GM12872 (cell line): ENCODE measurements at regions not wholly inside any gene's neighbourhood (a gene's known extent, or its start where the extent isn't known, plus 50 kb on each side); places are given as distances from the start of the nearest gene placed in this dataset.

Source experiments
- TF ChIP-seq, protein P1 (sequence below): IDR thresholded peaks from 3 replicates; pipeline ENCODE4 v1.5.1; 2011; ENCODE audit warnings: low read depth, mild to moderate bottlenecking, low read length, moderate library complexity; ENCODE audit not compliant: insufficient read depth

DNA sequence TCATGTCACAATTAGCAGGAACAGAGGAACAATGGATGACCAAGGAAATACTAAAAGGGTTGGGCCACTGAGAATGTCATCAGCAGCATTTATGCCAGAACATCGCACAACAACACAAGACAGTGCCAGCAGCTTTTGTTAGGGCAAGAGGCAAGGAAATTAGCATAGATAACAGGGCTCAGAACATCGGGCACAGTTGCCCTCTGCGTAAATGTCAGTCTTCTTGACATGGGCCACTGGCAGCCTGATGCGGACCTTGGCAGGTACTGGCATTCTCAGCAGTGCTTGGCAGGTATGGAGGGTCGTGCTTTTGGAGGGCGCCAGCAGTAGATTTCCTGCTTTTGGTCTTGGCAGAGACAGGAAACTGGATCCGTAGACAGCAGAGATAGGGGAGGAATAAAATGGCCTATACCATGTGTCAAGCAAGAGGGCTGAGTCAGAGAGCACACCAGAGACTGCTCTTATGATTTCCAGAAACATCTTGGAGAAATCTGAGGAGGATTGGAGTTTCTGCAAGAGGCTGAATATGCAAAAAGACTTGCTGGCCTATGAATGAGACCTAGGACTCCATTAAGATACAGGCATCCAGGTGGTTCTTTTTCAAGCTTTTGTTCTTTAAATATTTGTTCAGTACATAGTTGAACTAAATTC lies 371.5 kb upstream of the MTPN start:
- TF ChIP-seq, protein P1, sequence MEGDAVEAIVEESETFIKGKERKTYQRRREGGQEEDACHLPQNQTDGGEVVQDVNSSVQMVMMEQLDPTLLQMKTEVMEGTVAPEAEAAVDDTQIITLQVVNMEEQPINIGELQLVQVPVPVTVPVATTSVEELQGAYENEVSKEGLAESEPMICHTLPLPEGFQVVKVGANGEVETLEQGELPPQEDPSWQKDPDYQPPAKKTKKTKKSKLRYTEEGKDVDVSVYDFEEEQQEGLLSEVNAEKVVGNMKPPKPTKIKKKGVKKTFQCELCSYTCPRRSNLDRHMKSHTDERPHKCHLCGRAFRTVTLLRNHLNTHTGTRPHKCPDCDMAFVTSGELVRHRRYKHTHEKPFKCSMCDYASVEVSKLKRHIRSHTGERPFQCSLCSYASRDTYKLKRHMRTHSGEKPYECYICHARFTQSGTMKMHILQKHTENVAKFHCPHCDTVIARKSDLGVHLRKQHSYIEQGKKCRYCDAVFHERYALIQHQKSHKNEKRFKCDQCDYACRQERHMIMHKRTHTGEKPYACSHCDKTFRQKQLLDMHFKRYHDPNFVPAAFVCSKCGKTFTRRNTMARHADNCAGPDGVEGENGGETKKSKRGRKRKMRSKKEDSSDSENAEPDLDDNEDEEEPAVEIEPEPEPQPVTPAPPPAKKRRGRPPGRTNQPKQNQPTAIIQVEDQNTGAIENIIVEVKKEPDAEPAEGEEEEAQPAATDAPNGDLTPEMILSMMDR = no peak

DNA sequence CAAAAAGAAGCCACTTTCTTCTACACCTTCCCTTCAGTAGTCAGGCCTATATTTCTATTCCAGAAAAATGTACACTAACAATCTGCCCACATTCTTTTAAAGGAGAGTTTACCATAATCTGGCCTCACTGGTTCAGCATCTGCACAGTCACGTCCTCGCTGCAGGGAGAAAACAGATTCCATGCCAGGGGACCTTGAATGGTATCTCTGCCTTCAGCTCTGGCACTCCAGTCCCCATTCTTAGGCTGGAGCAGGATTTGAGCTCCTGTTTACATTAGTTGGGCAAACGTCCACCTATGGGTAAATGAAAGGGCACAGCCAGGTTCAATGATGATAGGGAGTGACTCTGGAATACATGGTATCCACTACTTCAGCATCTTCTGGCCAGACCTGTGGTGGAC lies 371.0 kb upstream of the MTPN start:
- TF ChIP-seq, protein P1 = no peak

DNA sequence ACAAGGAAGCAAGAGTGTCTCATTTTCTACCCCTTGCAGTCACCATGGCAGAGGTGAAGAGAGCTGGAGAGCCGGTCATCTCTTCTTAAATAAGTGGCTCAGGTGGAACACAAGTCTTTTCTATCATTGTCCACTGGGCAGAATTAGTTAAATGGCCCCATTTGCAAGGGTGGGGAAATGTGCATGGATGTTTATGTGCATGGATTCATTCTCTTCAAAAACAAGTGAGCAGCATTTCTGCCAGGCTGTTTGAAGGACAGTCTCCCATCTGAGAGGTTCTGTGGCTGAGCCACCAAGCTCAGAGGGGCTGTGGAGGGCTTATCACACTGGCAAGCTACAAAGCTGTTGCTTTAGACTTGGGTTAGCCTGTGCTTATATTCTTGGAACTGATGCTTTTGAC lies 370.3 kb upstream of the MTPN start:
- TF ChIP-seq, protein P1 = no peak

DNA sequence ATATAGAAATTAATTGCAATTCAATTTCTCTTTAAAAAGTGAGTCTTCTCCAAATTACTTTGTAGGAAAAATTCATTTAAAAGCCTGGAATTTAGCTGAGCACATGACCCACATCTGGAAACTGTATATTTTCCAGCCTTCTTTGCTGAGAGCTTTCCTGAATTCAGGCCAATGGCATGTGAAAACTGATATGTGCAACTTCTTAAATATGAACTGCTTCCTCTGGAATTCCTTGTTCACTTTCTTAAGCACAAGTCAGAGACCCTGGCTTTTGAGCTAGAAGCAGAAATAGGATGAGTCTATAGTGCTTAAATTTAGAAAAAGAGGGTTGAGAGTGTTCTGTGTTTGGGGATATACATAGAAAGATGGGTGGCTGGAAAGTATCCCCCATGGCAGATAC lies 365.1 kb upstream of the MTPN start:
- TF ChIP-seq, protein P1 = no peak

DNA sequence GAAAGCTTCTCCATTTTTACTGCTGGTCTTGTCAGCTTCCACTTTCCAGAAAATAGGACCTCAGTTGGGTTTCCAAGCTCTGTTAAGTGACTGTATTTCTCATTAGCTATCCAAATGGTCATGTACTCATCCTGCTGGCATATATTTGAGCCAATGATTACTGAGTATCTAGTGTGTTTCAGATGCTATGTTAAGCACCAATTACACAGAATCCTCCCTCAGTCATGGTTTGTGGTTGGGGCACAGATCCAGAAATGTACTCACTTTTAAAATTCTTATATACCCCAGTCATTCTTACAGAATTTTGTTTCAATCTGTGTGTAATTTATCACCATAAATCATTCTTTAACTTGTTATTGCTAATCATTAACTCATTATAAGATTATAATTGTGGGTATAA lies 362.3 kb upstream of the MTPN start:
- TF ChIP-seq, protein P1 = no peak

DNA sequence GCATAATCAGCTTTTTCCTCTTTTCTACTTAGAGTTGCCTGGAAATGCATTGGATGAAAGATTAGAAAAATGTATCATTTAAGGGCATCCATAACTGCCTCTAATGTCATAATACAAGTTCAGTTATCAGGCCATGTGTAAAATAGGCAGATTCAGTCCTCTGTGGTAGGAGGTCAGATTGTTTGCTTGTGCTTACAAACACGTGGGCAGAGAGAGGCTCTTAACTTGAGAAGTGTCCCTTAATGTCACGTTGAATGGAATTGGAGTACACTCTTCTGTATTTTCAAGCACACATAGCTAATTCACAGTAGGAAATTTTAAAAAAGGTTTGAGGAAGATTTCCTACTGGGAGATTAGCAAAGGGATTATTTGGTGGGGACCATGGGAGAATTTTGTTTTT lies 359.8 kb upstream of the MTPN start:
- TF ChIP-seq, protein P1 = no peak

DNA sequence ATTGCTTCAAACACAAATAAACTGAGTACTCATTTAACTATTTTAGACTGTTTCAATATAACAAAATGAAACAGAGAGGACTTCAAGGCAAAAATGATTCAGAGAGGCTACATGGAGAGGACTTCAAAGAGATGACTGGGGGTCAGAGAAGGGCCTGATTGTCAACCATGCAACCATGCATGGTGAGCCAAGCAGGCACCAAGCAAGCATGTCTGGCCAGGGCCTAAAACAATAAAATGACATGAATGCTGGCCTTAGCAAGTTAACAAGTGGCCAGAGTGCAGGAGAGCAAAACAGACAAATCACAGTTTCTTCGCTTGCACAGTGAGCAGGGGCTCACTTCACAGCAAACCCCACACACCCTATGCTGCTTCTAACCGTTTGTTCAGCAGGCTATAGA lies 356.5 kb upstream of the MTPN start:
- TF ChIP-seq, protein P1 = no peak
